Eye (tissue), 1 donor: ENCODE measurements at regions not wholly inside any gene's neighbourhood (a gene's known extent, or its start where the extent isn't known, plus 50 kb on each side); places are given as distances from the start of the nearest gene placed in this dataset.

Source experiments
- DNase-seq: peaks from one replicate; pipeline ENCODE4 v3.0.0-alpha.2; 2015

- DNase-seq: peak; percentile 81
Measured at GRCh38 chr20:57838670-57839151, 128.9 kb upstream of the PMEPA1 start.

- DNase-seq: no peak
Measured at GRCh38 chr20:57837208-57838035, 127.6 kb upstream of the PMEPA1 start.

- peak; percentile 84 for DNase-seq
Measured at GRCh38 chr20:57835588-57836455, 126.0 kb upstream of the PMEPA1 start.

- no peak for DNase-seq
Measured at GRCh38 chr20:57835074-57835452, 125.2 kb upstream of the PMEPA1 start.

GRCh38 chr20:57834306-57835073 is 124.7 kb upstream of the PMEPA1 start:
- DNase-seq: no peak

GRCh38 chr20:57831993-57832585 is 122.3 kb upstream of the PMEPA1 start:
- no peak for DNase-seq

- DNase-seq: no peak
Measured at GRCh38 chr20:57831326-57831992, 121.6 kb upstream of the PMEPA1 start.

- no peak for DNase-seq
Measured at GRCh38 chr20:57830515-57830895, 120.7 kb upstream of the PMEPA1 start.

GRCh38 chr20:57829805-57830514 is 120.1 kb upstream of the PMEPA1 start:
- no peak for DNase-seq

GRCh38 chr20:57829336-57829735 is 119.5 kb upstream of the PMEPA1 start:
- DNase-seq: no peak

GRCh38 chr20:57828696-57829095 is 118.9 kb upstream of the PMEPA1 start:
- no peak for DNase-seq

- DNase-seq: no peak
Measured at GRCh38 chr20:57826666-57827287, 117.0 kb upstream of the PMEPA1 start.

- DNase-seq: no peak
Measured at GRCh38 chr20:57824909-57825308, 115.1 kb upstream of the PMEPA1 start.

- no peak for DNase-seq
Measured at GRCh38 chr20:57821935-57822334, 112.1 kb upstream of the PMEPA1 start.

GRCh38 chr20:57819691-57820380 is 110.0 kb upstream of the PMEPA1 start:
- DNase-seq: no peak

- no peak for DNase-seq
Measured at GRCh38 chr20:57819291-57819690, 109.5 kb upstream of the PMEPA1 start.

- DNase-seq: peak; percentile 63
Measured at GRCh38 chr20:57818418-57819181, 108.8 kb upstream of the PMEPA1 start.

GRCh38 chr20:57815405-57815804 is 105.6 kb upstream of the PMEPA1 start:
- DNase-seq: no peak

- DNase-seq: no peak
Measured at GRCh38 chr20:57814529-57814928, 104.7 kb upstream of the PMEPA1 start.
